ENCODE measurements at regions not wholly inside any gene's neighbourhood (a gene's known extent, or its start where the extent isn't known, plus 50 kb on each side); places are given as distances from the start of the nearest gene placed in this dataset.

- H3K36me3 ChIP-seq (ENCODE audit: control insufficient read depth, insufficient read depth, low read length), result no peaks in the 10 kb centered on the region
- no peak for DNase-seq
- H3K4me3 ChIP-seq (ENCODE audit: low read length), result no peak overlapping the region
- no peak overlapping the region for H3K27ac Mint-ChIP-seq
- H3K4me1 Mint-ChIP-seq, result peaks cover 10% of the 10 kb centered on the region
- WGBS, 2 experiments (ENCODE audit: insufficient coverage in 1 of 2, insufficient read length in 1 of 2), result 96 to 97% methylated on average over 4 to 6 of the region's 6 CpGs
- no peaks in the 10 kb centered on the region for H3K36me3 Mint-ChIP-seq (ENCODE audit: low read depth)
- no peaks in the 10 kb centered on the region for H3K9me3 ChIP-seq (ENCODE audit: control insufficient read depth, low read length)
- H3K4me3 Mint-ChIP-seq, result no peak overlapping the region
- no peak overlapping the region for H3K9ac ChIP-seq (ENCODE audit: extremely low read depth, low read length, poor library complexity, severe bottlenecking)
- no peaks in the 10 kb centered on the region for H3K27me3 Mint-ChIP-seq (ENCODE audit: insufficient read depth)
- no peaks in the 10 kb centered on the region for H3K4me1 ChIP-seq (ENCODE audit: control insufficient read depth, insufficient read depth, low read length)
- H3K9me3 Mint-ChIP-seq, result no peaks in the 10 kb centered on the region
- TF ChIP-seq, protein P1, sequence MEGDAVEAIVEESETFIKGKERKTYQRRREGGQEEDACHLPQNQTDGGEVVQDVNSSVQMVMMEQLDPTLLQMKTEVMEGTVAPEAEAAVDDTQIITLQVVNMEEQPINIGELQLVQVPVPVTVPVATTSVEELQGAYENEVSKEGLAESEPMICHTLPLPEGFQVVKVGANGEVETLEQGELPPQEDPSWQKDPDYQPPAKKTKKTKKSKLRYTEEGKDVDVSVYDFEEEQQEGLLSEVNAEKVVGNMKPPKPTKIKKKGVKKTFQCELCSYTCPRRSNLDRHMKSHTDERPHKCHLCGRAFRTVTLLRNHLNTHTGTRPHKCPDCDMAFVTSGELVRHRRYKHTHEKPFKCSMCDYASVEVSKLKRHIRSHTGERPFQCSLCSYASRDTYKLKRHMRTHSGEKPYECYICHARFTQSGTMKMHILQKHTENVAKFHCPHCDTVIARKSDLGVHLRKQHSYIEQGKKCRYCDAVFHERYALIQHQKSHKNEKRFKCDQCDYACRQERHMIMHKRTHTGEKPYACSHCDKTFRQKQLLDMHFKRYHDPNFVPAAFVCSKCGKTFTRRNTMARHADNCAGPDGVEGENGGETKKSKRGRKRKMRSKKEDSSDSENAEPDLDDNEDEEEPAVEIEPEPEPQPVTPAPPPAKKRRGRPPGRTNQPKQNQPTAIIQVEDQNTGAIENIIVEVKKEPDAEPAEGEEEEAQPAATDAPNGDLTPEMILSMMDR (conservative IDR thresholded peaks at IDR 0.05), result no peak
- H3K27me3 ChIP-seq (ENCODE audit: control insufficient read depth, insufficient read depth, low read length, poor library complexity, severe bottlenecking), result no peaks in the 10 kb centered on the region
- no peak overlapping the region for H3K27ac ChIP-seq (ENCODE audit: low read depth, low read length)
Observed at GRCh38 chr15:93302080-93302765, 213.2 kb upstream of the RGMA start.

DNA sequence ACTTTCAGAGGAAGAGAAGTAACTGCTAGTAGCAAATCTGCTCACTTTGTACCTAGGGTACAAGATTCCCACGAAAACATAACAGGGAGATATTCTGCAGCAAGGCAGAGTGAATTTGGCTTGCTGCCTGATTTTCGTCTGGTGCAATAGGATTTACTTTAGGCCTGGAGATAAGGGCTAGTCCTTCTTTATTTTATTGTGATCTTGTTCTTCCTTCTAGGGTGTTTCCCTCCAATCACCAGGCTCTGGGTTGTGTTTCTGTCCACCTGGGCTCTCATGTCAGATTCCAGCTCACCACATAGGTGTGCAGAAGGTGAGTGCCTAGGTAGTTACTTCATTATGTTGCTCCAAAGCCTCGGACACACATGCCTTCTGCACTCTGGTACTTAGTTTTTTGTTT is 211.8 kb upstream of the RGMA start:
- H3K27me3 Mint-ChIP-seq (ENCODE audit: insufficient read depth), result no peaks in the 10 kb centered on the region
- H3K27ac ChIP-seq (ENCODE audit: low read depth, low read length), result no peak overlapping the region
- H3K36me3 Mint-ChIP-seq (ENCODE audit: low read depth), result no peaks in the 10 kb centered on the region
- no peaks in the 10 kb centered on the region for H3K36me3 ChIP-seq (ENCODE audit: control insufficient read depth, insufficient read depth, low read length)
- no peak overlapping the region for H3K4me3 Mint-ChIP-seq
- no peak for DNase-seq
- 67 to 81% methylated on average over 2 to 3 of the region's 3 CpGs for WGBS, 2 experiments (ENCODE audit: insufficient coverage in 1 of 2, insufficient read length in 1 of 2)
- TF ChIP-seq, protein P1 (conservative IDR thresholded peaks at IDR 0.05), result no peak
- H3K27ac Mint-ChIP-seq, result no peak overlapping the region
- no peak overlapping the region for H3K9ac ChIP-seq (ENCODE audit: extremely low read depth, low read length, poor library complexity, severe bottlenecking)
- H3K4me3 ChIP-seq (ENCODE audit: low read length), result no peak overlapping the region
- H3K4me1 ChIP-seq (ENCODE audit: control insufficient read depth, insufficient read depth, low read length), result no peaks in the 10 kb centered on the region
- no peaks in the 10 kb centered on the region for H3K9me3 ChIP-seq (ENCODE audit: control insufficient read depth, low read length)
- H3K27me3 ChIP-seq (ENCODE audit: control insufficient read depth, insufficient read depth, low read length, poor library complexity, severe bottlenecking), result no peaks in the 10 kb centered on the region
- no peaks in the 10 kb centered on the region for H3K9me3 Mint-ChIP-seq
- peaks cover 10% of the 10 kb centered on the region for H3K4me1 Mint-ChIP-seq

DNA sequence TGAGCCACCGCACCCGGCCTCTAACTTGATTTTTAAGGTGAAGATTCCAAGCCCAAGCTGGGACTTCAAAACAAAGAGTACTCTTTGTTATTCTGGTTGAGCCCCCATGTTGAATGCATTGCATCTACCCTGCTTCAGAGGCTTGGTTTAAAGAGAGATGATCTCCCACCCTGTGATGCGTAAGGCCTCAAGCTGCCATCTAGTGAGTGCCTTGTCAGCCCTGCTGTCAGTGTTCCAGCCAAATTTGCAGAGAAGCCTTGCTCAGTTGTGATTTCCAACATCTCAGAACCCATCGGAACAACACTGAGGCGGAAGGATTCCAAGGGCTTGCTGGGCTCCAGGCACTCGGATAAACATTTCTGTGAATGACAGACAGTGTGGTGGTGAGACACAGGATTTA is 210.7 kb upstream of the RGMA start:
- Mint-ChIP-seq H3K27ac (no peak overlapping the region), H3K4me3 (no peak overlapping the region), H3K9me3 (no peaks in the 10 kb centered on the region), H3K4me1 (peaks cover 16% of the 10 kb centered on the region), H3K27me3 (ENCODE audit: insufficient read depth) (no peaks in the 10 kb centered on the region), H3K36me3 (ENCODE audit: low read depth) (no peaks in the 10 kb centered on the region)
- H3K4me3 ChIP-seq (ENCODE audit: low read length), result no peak overlapping the region
- H3K27ac ChIP-seq (ENCODE audit: low read depth, low read length), result no peak overlapping the region
- H3K27me3 ChIP-seq (ENCODE audit: control insufficient read depth, insufficient read depth, low read length, poor library complexity, severe bottlenecking), result no peaks in the 10 kb centered on the region
- TF ChIP-seq, protein P1 (conservative IDR thresholded peaks at IDR 0.05), result no peak
- no peaks in the 10 kb centered on the region for H3K4me1 ChIP-seq (ENCODE audit: control insufficient read depth, insufficient read depth, low read length)
- no peak overlapping the region for H3K9ac ChIP-seq (ENCODE audit: extremely low read depth, low read length, poor library complexity, severe bottlenecking)
- H3K36me3 ChIP-seq (ENCODE audit: control insufficient read depth, insufficient read depth, low read length), result no peaks in the 10 kb centered on the region
- DNase-seq, result no peak
- H3K9me3 ChIP-seq (ENCODE audit: control insufficient read depth, low read length), result no peaks in the 10 kb centered on the region
- WGBS, 2 experiments (ENCODE audit: insufficient coverage in 1 of 2, insufficient read length in 1 of 2), result 92 to 96% methylated on average over 3 to 6 of the region's 6 CpGs

All from endodermal cell (in vitro differentiated cells).